ENCODE measurements at regions not wholly inside any gene's neighbourhood (a gene's known extent, or its start where the extent isn't known, plus 50 kb on each side); places are given as distances from the start of the nearest gene placed in this dataset.

GRCh38 chr2:139529080-139529479 is 748.9 kb upstream of the NXPH2 start:
- TF ChIP-seq RFX5 (IDR thresholded peaks at IDR 0.05; ENCODE audit: low read length) (no peak), CTCF (IDR thresholded peaks at IDR 0.05) (no peak), REST (IDR thresholded peaks at IDR 0.05; ENCODE audit: low read depth, low read length) (no peak), FOXM1 (IDR thresholded peaks at IDR 0.05; ENCODE audit: low read depth) (no peak)
- TF ChIP-seq, protein P1, sequence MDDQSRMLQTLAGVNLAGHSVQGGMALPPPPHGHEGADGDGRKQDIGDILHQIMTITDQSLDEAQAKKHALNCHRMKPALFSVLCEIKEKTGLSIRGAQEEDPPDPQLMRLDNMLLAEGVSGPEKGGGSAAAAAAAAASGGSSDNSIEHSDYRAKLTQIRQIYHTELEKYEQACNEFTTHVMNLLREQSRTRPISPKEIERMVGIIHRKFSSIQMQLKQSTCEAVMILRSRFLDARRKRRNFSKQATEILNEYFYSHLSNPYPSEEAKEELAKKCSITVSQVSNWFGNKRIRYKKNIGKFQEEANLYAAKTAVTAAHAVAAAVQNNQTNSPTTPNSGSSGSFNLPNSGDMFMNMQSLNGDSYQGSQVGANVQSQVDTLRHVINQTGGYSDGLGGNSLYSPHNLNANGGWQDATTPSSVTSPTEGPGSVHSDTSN (IDR thresholded peaks at IDR 0.05) = no peak

Data from SK-N-SH (cell line).